Muscle layer of duodenum (tissue), 2 donors: ENCODE measurements at regions not wholly inside any gene's neighbourhood (a gene's known extent, or its start where the extent isn't known, plus 50 kb on each side); places are given as distances from the start of the nearest gene placed in this dataset.

Experiments used
- H3K27ac ChIP-seq: one replicate; pipeline ENCODE4 v1.7.0; 2013; ENCODE audit warnings: mild to moderate bottlenecking, low read length
- H3K27me3 ChIP-seq: one replicate; pipeline ENCODE4 v1.7.0; 2013; ENCODE audit warnings: low read depth, mild to moderate bottlenecking, control low read depth, low read length
- H3K36me3 ChIP-seq, 2 donors: one replicate each; pipeline ENCODE4 v1.7.0; 2013; ENCODE audit warnings: low read length in 2 of 2, control low read depth in 1 of 2, mild to moderate bottlenecking in 1 of 2; ENCODE audit not compliant: insufficient read depth in 2 of 2, control insufficient read depth in 1 of 2
- H3K4me1 ChIP-seq, 2 donors: one replicate each; pipeline ENCODE4 v1.7.0; 2013; ENCODE audit warnings: low read length in 2 of 2, mild to moderate bottlenecking in 2 of 2, control low read depth in 1 of 2, moderate library complexity in 1 of 2; ENCODE audit not compliant: insufficient read depth in 2 of 2, control insufficient read depth in 1 of 2
- H3K4me3 ChIP-seq, 2 donors: one replicate each; pipeline ENCODE4 v1.7.0; 2013; ENCODE audit warnings: low read length in 2 of 2, low read depth in 1 of 2, mild to moderate bottlenecking in 1 of 2
- H3K9me3 ChIP-seq, 2 donors: one replicate each; pipeline ENCODE4 v1.7.0; 2013; ENCODE audit warnings: low read length in 2 of 2, control low read depth in 1 of 2, mild to moderate bottlenecking in 1 of 2; ENCODE audit not compliant: control insufficient read depth in 1 of 2
- donor health status: healthy.

DNA sequence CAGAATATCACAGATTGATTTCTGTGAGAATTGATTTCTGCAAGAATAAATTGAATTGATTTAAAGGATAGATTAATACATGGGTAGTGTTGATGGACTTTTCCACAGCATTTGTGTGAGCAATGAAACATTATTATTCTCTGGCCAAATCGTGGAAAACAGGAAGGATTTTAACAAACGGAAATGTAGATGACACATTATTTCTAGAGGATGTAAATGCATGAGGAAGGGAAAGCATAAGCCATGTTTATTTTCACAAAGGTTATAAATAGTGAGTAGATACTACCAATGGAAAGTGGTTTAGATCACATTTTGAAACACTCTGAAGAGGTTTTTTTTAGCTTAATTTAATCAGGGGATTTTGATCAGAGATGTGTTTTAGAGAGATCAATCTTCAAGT lies 1534.6 kb upstream of the MIR17HG start:
- H3K4me3 ChIP-seq: no peak overlapping the region
- no peaks in the 10 kb centered on the region for H3K36me3 ChIP-seq
- H3K27ac ChIP-seq: no peak overlapping the region
- no peaks in the 10 kb centered on the region for H3K27me3 ChIP-seq
- H3K9me3 ChIP-seq: peaks cover 0 to 2% of the 10 kb centered on the region in 2 donors
- no peaks in the 10 kb centered on the region for H3K4me1 ChIP-seq

DNA sequence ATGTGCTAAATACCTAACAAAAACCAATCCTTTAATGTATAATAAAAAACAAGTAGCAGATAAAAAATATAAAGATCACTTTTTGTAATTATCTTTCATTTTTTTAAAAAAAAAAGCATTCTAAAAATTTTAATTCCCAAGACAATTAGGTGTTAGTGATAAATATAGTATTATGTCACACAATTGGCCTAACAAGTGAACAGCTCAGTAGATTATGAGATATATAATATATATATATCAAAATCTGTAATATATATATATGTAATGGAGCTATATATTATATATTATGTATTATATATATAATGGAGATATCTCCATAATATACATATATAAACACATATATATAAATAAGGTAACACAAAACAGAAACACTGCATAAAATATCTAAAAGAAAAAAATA lies 1531.1 kb upstream of the MIR17HG start:
- no peak overlapping the region for H3K4me3 ChIP-seq
- no peaks in the 10 kb centered on the region for H3K4me1 ChIP-seq
- H3K36me3 ChIP-seq: no peaks in the 10 kb centered on the region
- H3K9me3 ChIP-seq: peaks cover 0 to 3% of the 10 kb centered on the region in 2 donors
- no peaks in the 10 kb centered on the region for H3K27me3 ChIP-seq
- no peak overlapping the region for H3K27ac ChIP-seq

DNA sequence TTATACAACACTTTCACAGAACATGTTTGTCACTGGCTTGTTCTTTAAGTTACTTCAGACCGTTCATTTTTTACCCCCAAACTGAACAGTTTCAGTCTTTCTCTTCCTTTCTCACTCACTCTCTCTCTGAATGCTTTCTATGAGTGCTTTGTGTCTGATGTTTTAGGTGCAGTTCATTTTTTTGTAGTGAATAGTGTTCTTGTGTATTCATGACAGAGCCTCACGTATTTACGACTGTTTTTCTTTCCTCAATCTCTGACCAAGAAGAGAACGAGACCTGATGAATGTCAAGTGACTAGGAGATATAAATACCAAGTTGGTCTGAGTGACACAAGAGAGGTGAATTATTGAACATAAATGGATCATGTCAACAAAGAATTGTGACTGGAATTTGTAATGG lies 1525.0 kb upstream of the MIR17HG start:
- H3K4me3 ChIP-seq: no peak overlapping the region
- no peaks in the 10 kb centered on the region for H3K36me3 ChIP-seq
- H3K4me1 ChIP-seq: no peaks in the 10 kb centered on the region
- H3K27me3 ChIP-seq: no peaks in the 10 kb centered on the region
- peaks cover 0 to 3% of the 10 kb centered on the region in 2 donors for H3K9me3 ChIP-seq
- no peak overlapping the region for H3K27ac ChIP-seq

DNA sequence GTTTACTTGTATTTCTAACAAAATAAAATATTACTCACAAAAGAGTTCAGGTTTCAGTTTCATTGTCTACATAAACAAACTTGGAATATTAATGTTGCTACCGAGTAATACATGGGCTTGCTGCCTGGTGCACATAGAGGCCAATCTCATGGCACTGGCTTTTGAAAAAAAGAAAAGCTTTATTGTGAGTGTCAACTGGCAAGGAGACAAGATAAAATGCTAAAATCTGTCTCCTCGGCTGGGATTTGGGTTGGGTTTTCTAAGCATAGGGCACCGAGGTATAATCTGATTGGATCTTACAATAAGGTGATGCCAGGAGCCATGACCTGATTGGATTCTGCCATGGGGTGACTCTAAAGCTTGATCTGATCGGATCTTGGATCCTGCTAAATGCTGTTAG lies 1519.9 kb upstream of the MIR17HG start:
- no peaks in the 10 kb centered on the region for H3K27me3 ChIP-seq
- H3K4me3 ChIP-seq: no peak overlapping the region
- no peak overlapping the region for H3K27ac ChIP-seq

DNA sequence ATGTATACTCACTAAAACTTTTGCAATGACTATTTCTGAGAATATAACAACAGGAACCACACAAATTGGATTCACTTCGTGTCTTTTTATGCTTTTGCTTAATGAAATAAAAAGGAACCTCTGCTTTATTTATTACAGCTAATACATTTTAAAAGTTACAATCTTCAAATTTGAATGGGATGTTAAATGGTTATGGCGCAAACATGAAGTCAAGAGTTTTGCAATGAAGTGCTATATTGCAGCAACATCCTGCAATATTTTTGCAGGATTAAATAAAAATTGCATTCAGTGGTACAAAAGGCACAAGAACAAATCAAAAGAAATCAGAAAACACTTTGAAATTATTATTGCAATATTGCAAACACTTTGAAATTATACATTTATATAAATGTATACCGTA lies 1519.0 kb upstream of the MIR17HG start:
- Histone ChIP-seq H3K4me1 (no peaks in the 10 kb centered on the region), H3K27ac (no peak overlapping the region), H3K36me3 (no peaks in the 10 kb centered on the region), H3K9me3 (no peaks in the 10 kb centered on the region), H3K4me3 (no peak overlapping the region), H3K27me3 (no peaks in the 10 kb centered on the region)

More for the DNA sequence above, 1519.9 kb upstream of the MIR17HG start:
- H3K9me3 ChIP-seq: no peaks in the 10 kb centered on the region
- no peaks in the 10 kb centered on the region for H3K4me1 ChIP-seq
- no peaks in the 10 kb centered on the region for H3K36me3 ChIP-seq

DNA sequence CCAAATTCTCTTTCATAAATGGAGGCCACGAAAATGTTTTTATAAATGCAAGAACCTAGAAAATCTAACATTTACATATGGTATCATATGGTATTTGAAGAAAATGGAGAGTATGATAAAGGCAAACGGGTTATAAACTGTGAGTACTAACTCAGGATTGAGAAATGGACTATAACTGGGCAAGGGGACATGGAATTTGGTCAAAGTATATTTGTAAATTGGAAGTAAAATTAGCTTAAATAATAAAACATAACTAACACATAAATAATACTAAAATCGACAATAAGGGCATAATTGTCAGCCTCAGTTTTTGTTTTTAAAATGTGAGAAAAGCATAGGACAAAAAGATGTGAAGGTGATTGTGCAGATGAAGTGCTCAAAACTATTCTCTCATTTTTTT lies 1516.3 kb upstream of the MIR17HG start:
- H3K9me3 ChIP-seq: no peaks in the 10 kb centered on the region

DNA sequence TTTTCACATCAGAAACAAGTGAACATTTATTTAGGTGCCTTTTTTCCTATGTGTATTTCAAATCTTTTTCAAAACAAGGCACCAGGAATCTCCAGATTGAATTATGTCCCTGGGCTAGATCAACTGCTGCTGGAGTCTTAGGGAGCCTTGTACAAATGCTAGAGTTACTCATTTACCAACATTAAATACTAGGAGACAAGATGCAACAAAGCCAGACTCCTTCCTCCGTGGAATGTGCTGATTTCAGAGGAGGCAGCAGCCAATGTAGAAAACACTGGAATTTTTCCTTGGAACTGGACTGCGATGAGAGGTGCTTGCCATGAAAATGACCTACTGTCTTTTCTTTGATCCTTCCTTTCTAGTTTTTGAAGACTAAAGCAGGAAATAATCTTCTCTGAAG lies 1514.7 kb upstream of the MIR17HG start:
- no peaks in the 10 kb centered on the region for H3K27me3 ChIP-seq
- no peaks in the 10 kb centered on the region for H3K9me3 ChIP-seq
- no peaks in the 10 kb centered on the region for H3K36me3 ChIP-seq
- H3K4me3 ChIP-seq: no peak overlapping the region
- no peak overlapping the region for H3K27ac ChIP-seq
- H3K4me1 ChIP-seq: no peaks in the 10 kb centered on the region

More for the DNA sequence above, 1516.3 kb upstream of the MIR17HG start:
- Histone ChIP-seq H3K27me3 (no peaks in the 10 kb centered on the region), H3K4me3 (no peak overlapping the region), H3K27ac (no peak overlapping the region), H3K4me1 (no peaks in the 10 kb centered on the region), H3K36me3 (no peaks in the 10 kb centered on the region)

DNA sequence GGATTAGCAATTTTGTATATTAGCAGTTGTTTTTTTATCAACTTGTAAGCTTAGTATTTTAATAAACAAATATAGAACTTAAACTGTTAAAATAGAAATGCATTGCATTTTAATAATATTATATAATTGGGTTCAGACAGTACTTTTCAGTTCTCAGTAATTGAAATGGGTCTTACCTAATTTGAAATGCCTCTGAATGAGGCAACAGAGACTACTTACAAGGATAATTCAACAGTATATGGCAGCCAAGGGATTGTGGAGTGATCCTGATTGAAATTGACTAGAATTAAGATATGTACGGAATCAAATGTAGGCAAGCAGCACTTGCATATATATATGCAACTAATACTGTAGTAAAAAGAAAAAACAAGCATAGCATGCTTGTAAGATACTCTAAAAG lies 1503.9 kb upstream of the MIR17HG start:
- no peaks in the 10 kb centered on the region for H3K27me3 ChIP-seq
- no peak overlapping the region for H3K4me3 ChIP-seq
- H3K4me1 ChIP-seq: no peaks in the 10 kb centered on the region

DNA sequence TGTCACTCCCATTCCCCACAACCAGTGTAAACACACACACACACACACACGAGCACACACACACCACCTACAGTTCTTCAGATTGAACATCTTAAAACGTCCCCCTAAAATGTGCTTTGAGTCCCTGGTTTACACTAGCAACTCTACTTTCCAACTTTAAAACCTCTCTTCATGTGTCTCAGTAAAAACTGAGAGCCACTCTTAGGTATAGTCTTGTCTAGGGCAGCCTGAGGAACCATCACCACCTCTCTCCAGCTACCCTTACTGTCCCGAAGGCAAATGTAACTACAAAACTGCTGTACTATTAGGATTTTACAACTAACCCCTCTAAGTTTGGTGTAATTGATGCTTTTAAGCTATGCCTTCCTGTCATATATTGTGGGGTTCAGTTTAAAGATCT lies 1501.6 kb upstream of the MIR17HG start:
- H3K36me3 ChIP-seq: no peaks in the 10 kb centered on the region
- H3K4me3 ChIP-seq: no peak overlapping the region
- H3K27ac ChIP-seq: no peak overlapping the region
- H3K9me3 ChIP-seq: no peaks in the 10 kb centered on the region
- no peaks in the 10 kb centered on the region for H3K27me3 ChIP-seq
- H3K4me1 ChIP-seq: no peaks in the 10 kb centered on the region

More for the DNA sequence above, 1503.9 kb upstream of the MIR17HG start:
- Histone ChIP-seq H3K9me3 (no peaks in the 10 kb centered on the region), H3K27ac (no peak overlapping the region), H3K36me3 (no peaks in the 10 kb centered on the region)

DNA sequence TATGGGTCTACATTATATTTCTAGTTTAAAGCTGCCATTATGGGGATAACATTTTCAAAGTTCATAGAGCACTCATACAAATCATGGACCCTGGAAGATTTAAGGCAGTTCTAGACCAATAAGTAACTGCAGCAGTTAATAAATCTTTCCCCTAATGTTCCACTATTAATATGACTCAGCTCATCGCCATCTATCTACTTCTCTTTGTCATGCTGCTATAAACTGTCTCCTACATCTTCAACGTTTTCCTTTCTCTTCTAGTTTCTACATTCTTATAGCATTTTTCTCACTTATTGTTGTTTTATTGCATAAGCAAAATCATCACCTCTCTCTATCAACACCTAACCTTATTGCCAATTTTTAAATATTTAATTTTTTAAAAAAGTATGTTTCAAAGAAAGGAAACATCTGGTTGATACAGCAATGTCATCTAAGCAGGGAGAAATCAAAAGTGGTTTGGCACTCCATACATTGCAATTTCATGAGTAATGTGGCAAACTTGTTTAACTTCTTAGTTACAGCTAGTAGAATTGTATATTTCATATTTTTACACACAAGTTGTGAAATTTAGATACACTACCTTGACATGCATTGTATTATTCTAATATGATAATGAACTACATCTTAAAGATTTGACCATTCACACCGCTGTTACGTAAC lies 1500.4 kb upstream of the MIR17HG start:
- H3K36me3 ChIP-seq: no peaks in the 10 kb centered on the region
- H3K4me1 ChIP-seq: no peaks in the 10 kb centered on the region
- H3K9me3 ChIP-seq: no peaks in the 10 kb centered on the region
- H3K4me3 ChIP-seq: no peak overlapping the region
- no peaks in the 10 kb centered on the region for H3K27me3 ChIP-seq
- H3K27ac ChIP-seq: no peak overlapping the region

DNA sequence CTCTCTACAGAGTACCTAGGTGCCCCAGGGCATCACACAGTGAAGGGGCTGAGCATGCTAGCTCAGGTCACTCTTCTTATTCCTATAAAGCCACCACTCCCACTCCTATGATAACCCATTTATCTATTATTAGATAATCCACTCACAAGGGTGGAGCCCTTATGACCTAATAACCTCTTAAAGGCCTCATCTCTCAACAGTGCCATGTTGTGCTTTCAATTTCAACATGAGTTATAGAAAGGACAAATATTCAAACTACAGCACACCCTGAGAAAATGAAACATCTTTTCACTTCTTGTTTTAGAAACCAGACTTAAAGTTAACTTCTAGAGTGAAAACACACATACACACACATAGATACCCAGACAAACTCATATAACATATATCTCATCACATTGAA lies 1494.9 kb upstream of the MIR17HG start:
- H3K4me3 ChIP-seq: no peak overlapping the region
- H3K36me3 ChIP-seq: no peaks in the 10 kb centered on the region
- no peak overlapping the region for H3K27ac ChIP-seq
- no peaks in the 10 kb centered on the region for H3K4me1 ChIP-seq
- no peaks in the 10 kb centered on the region for H3K27me3 ChIP-seq
- H3K9me3 ChIP-seq: no peaks in the 10 kb centered on the region

DNA sequence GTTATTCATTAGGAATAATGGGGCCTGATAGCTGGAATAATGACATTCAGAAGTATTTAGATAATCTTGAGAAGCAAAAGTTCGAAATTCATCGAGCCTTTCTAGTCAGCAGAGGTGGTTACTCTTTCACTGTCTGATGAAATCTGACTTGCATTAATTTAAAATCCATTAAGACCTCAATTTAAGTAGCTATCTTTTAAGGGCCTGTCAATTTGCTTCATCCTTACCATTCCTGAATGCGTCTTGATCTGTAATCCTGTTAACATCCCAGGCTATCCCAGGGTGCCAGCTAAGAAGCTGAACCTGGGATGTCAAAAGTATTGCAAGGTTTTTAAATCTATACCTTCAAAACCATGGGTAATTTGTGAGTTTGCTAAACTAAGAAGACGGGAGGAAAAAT lies 1491.0 kb upstream of the MIR17HG start:
- Histone ChIP-seq H3K4me3 (no peak overlapping the region), H3K27ac (no peak overlapping the region), H3K4me1 (no peaks in the 10 kb centered on the region), H3K27me3 (no peaks in the 10 kb centered on the region), H3K36me3 (no peaks in the 10 kb centered on the region), H3K9me3 (no peaks in the 10 kb centered on the region)
